ENCODE measurements at regions not wholly inside any gene's neighbourhood (a gene's known extent, or its start where the extent isn't known, plus 50 kb on each side); places are given as distances from the start of the nearest gene placed in this dataset.
"Not testable (repeated sequence)": the region's sequence is repeated elsewhere in the genome, so short reads cannot be mapped to it uniquely, and the experiment has no call there.

DNA sequence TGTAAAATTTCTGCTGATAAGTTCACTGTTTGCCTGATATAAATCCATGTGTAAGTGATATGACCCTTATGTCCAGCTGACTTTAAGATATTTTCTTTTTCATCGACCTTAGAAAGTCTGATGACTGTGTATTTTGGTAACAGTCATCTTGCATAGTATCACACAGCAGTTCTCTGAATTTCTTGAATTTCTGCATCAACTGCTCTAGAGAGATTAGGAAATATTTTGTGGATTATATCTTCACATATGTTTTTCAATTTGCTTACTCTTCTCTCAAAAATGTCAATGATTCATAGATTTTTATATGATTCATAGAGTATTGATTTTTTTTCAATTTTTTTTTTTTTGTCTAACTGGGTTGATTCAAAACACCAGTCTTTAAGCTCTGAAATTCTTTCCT is 945.3 kb downstream of the TRIB2 start:
- no peaks in the 10 kb centered on the region for H3K9me3 ChIP-seq
- no peak overlapping the region for H3K27ac ChIP-seq
- H3K4me3 ChIP-seq, result no peak overlapping the region
- H3K4me1 ChIP-seq, result no peaks in the 10 kb centered on the region
- no peaks in the 10 kb centered on the region for H3K27me3 ChIP-seq
- no peak for DNase-seq (ENCODE audit: low spot score in 2 of 2)
- H3K36me3 ChIP-seq, result no peaks in the 10 kb centered on the region
- TF ChIP-seq, protein P1, sequence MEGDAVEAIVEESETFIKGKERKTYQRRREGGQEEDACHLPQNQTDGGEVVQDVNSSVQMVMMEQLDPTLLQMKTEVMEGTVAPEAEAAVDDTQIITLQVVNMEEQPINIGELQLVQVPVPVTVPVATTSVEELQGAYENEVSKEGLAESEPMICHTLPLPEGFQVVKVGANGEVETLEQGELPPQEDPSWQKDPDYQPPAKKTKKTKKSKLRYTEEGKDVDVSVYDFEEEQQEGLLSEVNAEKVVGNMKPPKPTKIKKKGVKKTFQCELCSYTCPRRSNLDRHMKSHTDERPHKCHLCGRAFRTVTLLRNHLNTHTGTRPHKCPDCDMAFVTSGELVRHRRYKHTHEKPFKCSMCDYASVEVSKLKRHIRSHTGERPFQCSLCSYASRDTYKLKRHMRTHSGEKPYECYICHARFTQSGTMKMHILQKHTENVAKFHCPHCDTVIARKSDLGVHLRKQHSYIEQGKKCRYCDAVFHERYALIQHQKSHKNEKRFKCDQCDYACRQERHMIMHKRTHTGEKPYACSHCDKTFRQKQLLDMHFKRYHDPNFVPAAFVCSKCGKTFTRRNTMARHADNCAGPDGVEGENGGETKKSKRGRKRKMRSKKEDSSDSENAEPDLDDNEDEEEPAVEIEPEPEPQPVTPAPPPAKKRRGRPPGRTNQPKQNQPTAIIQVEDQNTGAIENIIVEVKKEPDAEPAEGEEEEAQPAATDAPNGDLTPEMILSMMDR (IDR thresholded peaks at IDR 0.05), result no peak
- TF ChIP-seq EP300 (IDR thresholded peaks at IDR 0.05) (no peak), POLR2A (IDR thresholded peaks at IDR 0.05) (no peak)
- 77 to 80% methylated on average over 1 of the region's 1 CpG for WGBS, 2 donors

DNA sequence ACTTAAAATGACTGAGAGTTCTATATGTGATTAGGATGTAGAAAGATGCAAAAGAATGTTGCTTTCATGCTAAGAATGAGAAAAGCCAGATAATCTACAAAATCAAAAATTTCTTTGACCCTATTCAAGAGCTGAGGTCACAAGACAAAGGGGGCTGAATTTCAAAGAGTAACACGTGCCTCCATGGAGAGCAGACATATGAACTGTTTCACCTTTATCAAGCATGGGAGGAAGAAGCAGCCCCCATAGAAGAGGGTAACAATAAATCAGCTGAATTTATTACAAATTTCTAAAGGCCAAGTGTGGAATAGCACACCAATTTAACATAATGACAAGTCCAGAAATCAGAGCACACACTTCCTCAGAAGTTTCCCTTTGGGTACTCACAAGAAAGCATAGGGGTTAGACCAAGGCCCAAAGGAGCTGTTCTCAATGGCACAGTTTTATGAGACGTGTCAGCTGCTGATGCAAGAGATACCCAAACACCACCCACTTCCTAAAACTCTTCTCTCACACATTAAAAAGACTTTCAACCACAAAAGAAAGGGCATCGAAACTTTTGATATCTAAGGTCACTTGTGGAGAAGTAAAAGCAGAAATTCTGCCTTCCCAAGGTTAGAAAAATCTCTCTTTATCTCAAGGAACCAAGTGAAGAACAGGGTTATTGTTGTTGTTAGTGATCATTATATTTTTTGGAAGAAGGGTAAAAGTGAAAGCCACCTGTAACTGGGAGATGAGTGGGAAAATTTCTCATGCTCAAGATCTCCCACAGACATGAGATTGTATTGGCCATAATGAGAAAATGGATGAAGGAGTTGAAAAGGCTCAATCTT is 950.1 kb downstream of the TRIB2 start:
- no peaks in the 10 kb centered on the region for H3K4me1 ChIP-seq
- H3K4me3 ChIP-seq, result no peak overlapping the region
- no peaks in the 10 kb centered on the region for H3K36me3 ChIP-seq
- DNase-seq (ENCODE audit: low spot score in 2 of 2), result no peak
- 52 to 62% methylated on average over 3 of the region's 3 CpGs for WGBS, 2 donors
- H3K27me3 ChIP-seq, result no peaks in the 10 kb centered on the region
- no peaks in the 10 kb centered on the region for H3K9me3 ChIP-seq
- H3K27ac ChIP-seq, result no peak overlapping the region
- TF ChIP-seq EP300 (IDR thresholded peaks at IDR 0.05), result no peak

DNA sequence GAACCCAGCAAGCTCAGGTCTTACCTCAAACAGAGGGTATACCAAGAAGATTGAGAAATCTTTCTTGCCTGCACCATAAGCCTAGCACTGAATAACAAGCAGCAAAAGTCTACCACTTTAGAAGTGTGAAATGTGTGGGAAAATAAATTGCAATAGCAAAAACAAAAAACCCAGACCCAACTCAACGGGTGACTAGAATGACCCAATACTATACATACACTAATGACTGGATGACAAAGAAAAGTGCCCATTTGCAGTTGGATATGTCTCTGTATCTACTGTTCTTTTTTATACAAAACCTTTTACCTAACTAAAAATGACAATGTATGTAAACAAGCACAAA is 950.6 kb downstream of the TRIB2 start:
- H3K36me3 ChIP-seq, result no peaks in the 10 kb centered on the region
- H3K27me3 ChIP-seq, result no peaks in the 10 kb centered on the region
- TF ChIP-seq, protein P1 (IDR thresholded peaks at IDR 0.05), result no peak
- no peak for TF ChIP-seq EP300 (IDR thresholded peaks at IDR 0.05)
- no peak for TF ChIP-seq POLR2A (IDR thresholded peaks at IDR 0.05)
- no peaks in the 10 kb centered on the region for H3K4me1 ChIP-seq
- no peak for DNase-seq (ENCODE audit: low spot score in 2 of 2)
- WGBS, 2 donors, result 90 to 96% methylated on average over 1 of the region's 1 CpG
- no peak overlapping the region for H3K4me3 ChIP-seq
- no peak overlapping the region for H3K27ac ChIP-seq
- no peaks in the 10 kb centered on the region for H3K9me3 ChIP-seq

DNA sequence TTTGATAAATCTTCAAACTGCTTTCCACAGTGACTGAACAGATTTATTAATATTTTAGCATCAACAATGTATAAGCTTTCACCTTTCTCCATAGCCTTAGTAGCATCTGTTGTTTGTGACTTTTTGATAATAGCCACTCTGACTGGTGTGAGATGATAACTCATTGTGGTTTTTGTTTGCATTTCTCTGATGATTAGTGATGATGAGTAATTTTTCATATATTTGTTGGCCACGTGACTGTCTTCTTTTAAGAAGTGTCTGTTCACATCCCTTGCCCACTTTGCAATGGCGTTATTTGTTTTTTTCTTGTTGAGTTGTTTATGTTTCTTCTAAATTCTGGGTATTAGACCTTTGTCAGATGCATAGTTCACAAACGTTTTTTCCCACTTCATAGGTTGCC is 952.9 kb downstream of the TRIB2 start:
- no peak for DNase-seq (ENCODE audit: low spot score in 2 of 2)
- WGBS, 2 donors, result 46 to 59% methylated on average over 3 of the region's 3 CpGs
- no peaks in the 10 kb centered on the region for H3K36me3 ChIP-seq
- H3K9me3 ChIP-seq, result no peaks in the 10 kb centered on the region
- no peaks in the 10 kb centered on the region for H3K27me3 ChIP-seq
- no peaks in the 10 kb centered on the region for H3K4me1 ChIP-seq
- H3K27ac ChIP-seq, result no peak overlapping the region
- TF ChIP-seq EP300 (IDR thresholded peaks at IDR 0.05) (no peak), POLR2A (IDR thresholded peaks at IDR 0.05) (no peak)
- TF ChIP-seq, protein P1 (IDR thresholded peaks at IDR 0.05), result no peak
- no peak overlapping the region for H3K4me3 ChIP-seq

DNA sequence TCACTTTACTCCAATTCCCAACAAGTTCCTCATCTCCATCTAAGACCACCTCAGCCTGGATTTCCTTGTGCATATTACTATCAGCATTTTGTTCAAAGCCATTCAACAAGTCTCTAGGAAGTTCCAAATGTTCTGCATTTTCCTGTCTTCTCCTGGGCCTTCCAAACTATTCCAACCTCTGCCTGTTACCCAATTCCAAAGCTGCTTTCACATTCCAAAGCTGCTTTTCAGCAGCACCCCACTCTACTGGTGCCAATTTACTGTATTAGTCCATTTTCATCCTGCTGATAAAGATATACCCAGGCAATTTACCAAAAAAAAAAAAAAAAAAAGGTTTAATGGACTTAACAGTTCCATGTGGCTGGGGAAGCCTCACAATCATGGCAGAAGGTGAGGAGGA is 957.1 kb downstream of the TRIB2 start:
- H3K27ac ChIP-seq; H3K4me3 ChIP-seq; H3K9me3 ChIP-seq; H3K27me3 ChIP-seq; DNase-seq (ENCODE audit: low spot score in 2 of 2); H3K4me1 ChIP-seq; H3K36me3 ChIP-seq: not testable (repeated sequence)

DNA sequence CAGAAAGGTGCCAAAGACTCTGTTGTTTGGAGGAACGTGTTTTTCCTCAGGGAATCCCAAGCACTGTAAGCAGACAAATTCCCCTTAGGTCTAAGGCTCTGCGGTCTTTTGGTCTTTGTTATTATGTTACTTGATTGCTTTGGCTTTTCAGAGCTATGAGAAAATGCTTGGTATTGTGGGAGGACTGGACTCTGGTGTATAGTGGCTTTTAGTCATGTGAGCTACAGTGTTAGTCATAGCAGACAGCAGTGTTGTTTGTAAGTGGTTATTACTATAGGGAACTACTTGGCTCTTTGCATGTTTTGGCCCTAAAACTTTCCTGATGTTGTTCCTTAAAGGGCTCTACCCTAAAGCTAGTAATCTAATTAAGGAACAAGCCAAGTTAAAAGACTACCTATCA is 956.2 kb upstream of the LRATD1 start:
- no peaks in the 10 kb centered on the region for H3K27me3 ChIP-seq
- no peak for DNase-seq (ENCODE audit: low spot score in 2 of 2)
- H3K27ac ChIP-seq, result no peak overlapping the region
- no peaks in the 10 kb centered on the region for H3K4me1 ChIP-seq
- H3K36me3 ChIP-seq, result no peaks in the 10 kb centered on the region
- no peak overlapping the region for H3K4me3 ChIP-seq
- WGBS, 2 donors, result 30 to 33% methylated on average over 2 of the region's 2 CpGs
- TF ChIP-seq, protein P1 (IDR thresholded peaks at IDR 0.05), result no peak
- TF ChIP-seq POLR2A (IDR thresholded peaks at IDR 0.05) (no peak), EP300 (IDR thresholded peaks at IDR 0.05) (no peak)
- no peaks in the 10 kb centered on the region for H3K9me3 ChIP-seq

Data from tibial nerve (tissue), 4 donors.